Trophoblast cell (in vitro differentiated cells and primary cell): ENCODE measurements at regions not wholly inside any gene's neighbourhood (a gene's known extent, or its start where the extent isn't known, plus 50 kb on each side); places are given as distances from the start of the nearest gene placed in this dataset.

Experiments
- DNase-seq, 2 donors: peaks; one replicate each; pipeline ENCODE4 v3.0.0-alpha.2; 2016
- H2AFZ ChIP-seq: 2 replicates; pipeline ENCODE4 v1.6.1; 2013; ENCODE audit warnings: low read length, moderate library complexity, mild to moderate bottlenecking; ENCODE audit not compliant: insufficient read depth, poor library complexity
- H2AK5ac ChIP-seq: 2 replicates; pipeline ENCODE4 v1.6.1; 2013; ENCODE audit warnings: mild to moderate bottlenecking, low read length
- H2BK120ac ChIP-seq: 2 replicates; pipeline ENCODE4 v1.6.1; 2013; ENCODE audit warnings: low read length, mild to moderate bottlenecking, moderate library complexity; ENCODE audit not compliant: insufficient read depth, poor library complexity
- H2BK12ac ChIP-seq: 2 replicates; pipeline ENCODE4 v1.6.1; 2013; ENCODE audit warnings: mild to moderate bottlenecking, low read length, moderate library complexity
- H2BK5ac ChIP-seq: 2 replicates; pipeline ENCODE4 v1.6.1; 2013; ENCODE audit warnings: low read length, low read depth, moderate library complexity, mild to moderate bottlenecking; ENCODE audit not compliant: poor library complexity
- H3K14ac ChIP-seq: 2 replicates; pipeline ENCODE4 v1.6.1; 2013; ENCODE audit warnings: mild to moderate bottlenecking, low read length
- H3K18ac ChIP-seq: 2 replicates; pipeline ENCODE4 v1.6.1; 2013; ENCODE audit warnings: mild to moderate bottlenecking, low read length
- H3K23ac ChIP-seq: 2 replicates; pipeline ENCODE4 v1.6.1; 2013; ENCODE audit warnings: low read length
- H3K27ac ChIP-seq: 2 replicates; pipeline ENCODE4 v1.5.1; 2013; ENCODE audit warnings: low read depth, mild to moderate bottlenecking, inconsistent platforms, low read length, moderate library complexity
- H3K27me3 ChIP-seq: 2 replicates; pipeline ENCODE4 v1.6.1; 2013; ENCODE audit warnings: inconsistent platforms, mild to moderate bottlenecking, low read length, moderate library complexity; ENCODE audit not compliant: insufficient read depth
- H3K36me3 ChIP-seq, 2 experiments: 1 replicate in 1 of 2; 2 replicates in 1 of 2; pipeline ENCODE4 v1.6.1; 2013; ENCODE audit warnings: low read length in 2 of 2, mild to moderate bottlenecking in 2 of 2, moderate library complexity in 1 of 2; ENCODE audit not compliant: insufficient read depth in 2 of 2, control insufficient read depth in 1 of 2
- H3K4ac ChIP-seq: 2 replicates; pipeline ENCODE4 v1.6.1; 2013; ENCODE audit warnings: low read depth, mild to moderate bottlenecking, low read length, moderate library complexity
- H3K4me1 ChIP-seq, 2 experiments: 1 replicate in 1 of 2; 2 replicates in 1 of 2; pipeline ENCODE4 v1.6.1; 2013; ENCODE audit warnings: low read length in 2 of 2, mild to moderate bottlenecking in 2 of 2, moderate library complexity in 1 of 2; ENCODE audit not compliant: insufficient read depth in 2 of 2, control insufficient read depth in 1 of 2
- H3K4me2 ChIP-seq: 2 replicates; pipeline ENCODE4 v1.6.1; 2013; ENCODE audit warnings: inconsistent platforms, mild to moderate bottlenecking, low read length, moderate library complexity
- H3K4me3 ChIP-seq: 2 replicates; pipeline ENCODE4 v1.5.1; 2013; ENCODE audit warnings: mild to moderate bottlenecking, low read depth, low read length, inconsistent platforms
- H3K79me1 ChIP-seq: one replicate; pipeline ENCODE4 v1.6.1; 2013; ENCODE audit warnings: low read length
- H3K79me2 ChIP-seq: 2 replicates; pipeline ENCODE4 v1.6.1; 2013; ENCODE audit warnings: low read length, mild to moderate bottlenecking; ENCODE audit not compliant: control insufficient read depth, insufficient read depth, poor library complexity
- H3K9ac ChIP-seq: 2 replicates; pipeline ENCODE4 v1.6.1; 2013; ENCODE audit warnings: mild to moderate bottlenecking, low read length
- H3K9me3 ChIP-seq: 2 replicates; pipeline ENCODE4 v1.6.1; 2013; ENCODE audit warnings: low read depth, mild to moderate bottlenecking, control low read depth, inconsistent platforms, low read length; ENCODE audit not compliant: insufficient read depth
- H4K12ac ChIP-seq: 2 replicates; pipeline ENCODE4 v1.6.1; 2013; ENCODE audit warnings: low read depth, mild to moderate bottlenecking, low read length, moderate library complexity
- H4K8ac ChIP-seq: 2 replicates; pipeline ENCODE4 v1.6.1; 2013; ENCODE audit warnings: low read depth, mild to moderate bottlenecking, low read length, moderate library complexity
- H4K91ac ChIP-seq: one replicate; pipeline ENCODE4 v1.6.1; 2013; ENCODE audit warnings: low read depth, mild to moderate bottlenecking, low read length, moderate library complexity
- WGBS: extraction: QIAGEN DNeasy Blood & Tissue Kit; methylation state at CpG from one replicate; pipeline ENCODE4 v1.1.7; 2013; ENCODE audit warnings: missing lambda C conversion rate; ENCODE audit not compliant: insufficient read length, insufficient coverage; ENCODE audit errors: extremely low coverage; 5-methylcytosine and 5-hydroxymethylcytosine counted together

DNA sequence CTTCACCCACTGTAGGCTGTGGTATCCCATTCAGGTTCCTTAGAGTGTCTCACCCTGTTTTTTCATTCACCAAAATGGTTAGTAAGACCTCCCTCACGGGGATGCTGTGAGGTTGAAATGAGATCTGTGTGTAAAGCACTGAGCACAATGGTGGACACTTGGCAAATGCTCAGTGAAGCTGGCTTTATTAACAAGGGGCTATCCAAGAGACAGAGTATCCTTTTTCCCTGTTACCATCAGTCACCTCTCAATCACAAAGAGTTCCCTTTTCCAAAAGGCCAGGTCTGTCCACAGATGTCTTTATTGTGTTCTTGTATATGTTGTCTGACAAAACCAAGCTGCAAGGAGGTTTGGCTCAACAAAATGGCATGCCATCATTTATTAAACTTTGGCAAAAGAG, 138.9 kb upstream of the RARB start:
- Histone ChIP-seq H2BK120ac (no peak overlapping the region), H3K9me3 (no peaks in the 10 kb centered on the region), H4K91ac (no peak overlapping the region), H4K8ac (no peak overlapping the region), H3K18ac (no peak overlapping the region), H3K27ac (no peak overlapping the region), H3K79me1 (peaks cover 19% of the 10 kb centered on the region), H3K9ac (no peak overlapping the region), H3K4me1 (peaks cover 4% of the 10 kb centered on the region in 2 experiments), H4K12ac (no peak overlapping the region), H3K4ac (no peak overlapping the region), H2BK5ac (no peak overlapping the region), H3K4me3 (no peak overlapping the region), H2AK5ac (no peak overlapping the region), H3K27me3 (no peaks in the 10 kb centered on the region), H3K23ac (no peak overlapping the region), H3K36me3 (no peaks in the 10 kb centered on the region), H2AFZ (no peak overlapping the region), H2BK12ac (no peak overlapping the region), H3K14ac (no peak overlapping the region), H3K4me2 (no peak overlapping the region), H3K79me2 (no peaks in the 10 kb centered on the region)
- DNase-seq = no peak
- no CpG with 5 or more reads among the region's 1 CpG for whole genome bisulfite sequencing

DNA sequence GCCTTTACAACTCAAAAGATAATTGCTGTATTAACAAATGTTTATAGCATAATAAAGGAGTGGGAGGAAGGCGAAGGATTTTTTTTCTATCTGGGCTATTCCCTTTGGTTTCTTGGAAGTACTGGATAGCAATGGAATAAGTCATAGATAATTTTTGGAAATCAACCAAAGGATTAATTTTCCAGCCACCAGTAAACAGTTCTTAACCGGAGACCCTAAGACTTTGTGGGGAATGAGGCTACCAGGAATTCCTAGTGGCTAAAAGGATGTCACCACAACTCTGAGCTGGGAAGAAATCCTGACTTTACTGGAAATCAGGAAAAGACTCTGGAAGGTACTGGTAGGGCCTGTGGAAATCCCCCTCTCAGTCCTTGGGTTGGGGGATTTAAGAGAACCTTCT, 138.4 kb upstream of the RARB start:
- H2AK5ac ChIP-seq = no peak overlapping the region
- H3K14ac ChIP-seq = no peak overlapping the region
- peaks cover 9% of the 10 kb centered on the region in 2 experiments for H3K4me1 ChIP-seq
- H2BK12ac ChIP-seq = no peak overlapping the region
- no peak overlapping the region for H3K4me3 ChIP-seq
- H3K79me1 ChIP-seq = peaks cover 24% of the 10 kb centered on the region
- no peak overlapping the region for H2BK120ac ChIP-seq
- no peak overlapping the region for H3K23ac ChIP-seq
- no peak overlapping the region for H4K91ac ChIP-seq
- H3K4me2 ChIP-seq = no peak overlapping the region
- H3K4ac ChIP-seq = no peak overlapping the region
- H3K27me3 ChIP-seq = no peaks in the 10 kb centered on the region
- no peak overlapping the region for H4K8ac ChIP-seq
- H3K18ac ChIP-seq = no peak overlapping the region
- H3K9ac ChIP-seq = no peak overlapping the region
- no peaks in the 10 kb centered on the region for H3K9me3 ChIP-seq
- no peak overlapping the region for H4K12ac ChIP-seq
- H3K27ac ChIP-seq = no peak overlapping the region
- no peak for DNase-seq
- H3K79me2 ChIP-seq = peaks cover 2% of the 10 kb centered on the region
- no peak overlapping the region for H2BK5ac ChIP-seq
- no peak overlapping the region for H2AFZ ChIP-seq
- no CpG with 5 or more reads among the region's 2 CpGs for WGBS
- H3K36me3 ChIP-seq = no peaks in the 10 kb centered on the region

DNA sequence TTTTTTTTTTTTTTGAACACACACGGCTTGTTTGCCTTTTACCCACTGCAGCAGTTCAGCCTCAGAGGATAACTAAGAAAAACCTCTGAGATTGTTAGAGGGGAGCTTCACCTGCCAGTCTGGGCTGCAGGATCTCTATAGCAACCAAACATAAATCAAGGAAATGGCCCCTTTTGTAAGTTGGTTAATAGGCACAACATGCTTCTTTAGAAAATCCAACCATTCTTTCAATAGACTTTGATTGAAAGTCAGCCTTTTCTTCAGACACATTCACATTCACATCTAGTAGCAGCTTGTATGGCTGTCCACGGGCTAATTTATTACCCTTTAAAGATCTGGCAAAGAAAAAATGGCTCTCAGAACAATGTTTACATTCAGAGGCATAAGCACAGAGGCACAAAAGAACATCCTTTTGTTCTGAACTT, 136.6 kb upstream of the RARB start:
- Histone ChIP-seq H3K4ac (no peak overlapping the region), H2BK12ac (no peak overlapping the region), H2BK5ac (no peak overlapping the region), H2AK5ac (no peak overlapping the region), H4K91ac (no peak overlapping the region), H3K27ac (no peak overlapping the region), H2AFZ (no peak overlapping the region), H3K4me3 (no peak overlapping the region), H3K27me3 (no peaks in the 10 kb centered on the region), H3K36me3 (no peaks in the 10 kb centered on the region), H4K8ac (no peak overlapping the region), H3K23ac (no peak overlapping the region), H3K4me2 (no peak overlapping the region), H2BK120ac (no peak overlapping the region), H3K79me1 (peaks cover 28% of the 10 kb centered on the region), H3K4me1 (peaks cover 9% of the 10 kb centered on the region in 2 experiments), H3K14ac (no peak overlapping the region), H3K9ac (no peak overlapping the region), H3K79me2 (peaks cover 2% of the 10 kb centered on the region), H3K18ac (no peak overlapping the region), H4K12ac (no peak overlapping the region), H3K9me3 (no peaks in the 10 kb centered on the region)
- DNase-seq = peak in 1 of 2 donors; percentile 22
- no CpG with 5 or more reads among the region's 2 CpGs for WGBS

DNA sequence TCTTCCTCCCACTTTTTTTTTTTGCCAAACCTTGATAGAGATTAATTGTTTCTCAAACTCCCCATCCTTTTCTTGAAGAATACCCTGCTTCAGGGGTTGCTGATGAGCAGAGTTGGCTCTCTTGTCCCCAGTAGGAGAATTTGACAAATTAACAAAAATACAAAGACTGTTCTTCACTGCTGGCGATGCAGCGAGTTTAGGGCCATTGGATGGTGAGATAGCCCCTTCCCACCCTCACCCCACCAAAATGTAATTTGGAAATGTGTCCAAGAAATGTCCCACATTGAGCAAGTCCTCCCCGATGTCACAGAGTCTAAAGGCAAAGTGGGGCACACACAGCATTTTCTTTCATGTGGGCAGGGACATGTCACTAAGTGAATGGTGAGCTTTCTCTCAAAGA, 136.0 kb upstream of the RARB start:
- H2BK12ac ChIP-seq = peak overlapping the region; percentile 43
- peak overlapping the region; percentile 1 for H2AK5ac ChIP-seq
- H3K14ac ChIP-seq = peak overlapping the region; percentile 12
- H3K79me2 ChIP-seq = peaks cover 2% of the 10 kb centered on the region
- H3K36me3 ChIP-seq = no peaks in the 10 kb centered on the region
- peaks cover 28% of the 10 kb centered on the region for H3K79me1 ChIP-seq
- no peak overlapping the region for H3K23ac ChIP-seq
- no peak overlapping the region for H3K4me2 ChIP-seq
- peak overlapping the region; percentile 27 for H2BK120ac ChIP-seq
- H2BK5ac ChIP-seq = peak overlapping the region; percentile 1
- H3K9ac ChIP-seq = no peak overlapping the region
- H3K27ac ChIP-seq = no peak overlapping the region
- H3K4ac ChIP-seq = peak overlapping the region; percentile 90
- no peak overlapping the region for H4K8ac ChIP-seq
- H4K91ac ChIP-seq = peak overlapping the region; percentile 64
- no peak overlapping the region for H4K12ac ChIP-seq
- no peaks in the 10 kb centered on the region for H3K27me3 ChIP-seq
- no peak overlapping the region for H3K18ac ChIP-seq
- H3K4me1 ChIP-seq = peaks cover 9% of the 10 kb centered on the region in 2 experiments
- H2AFZ ChIP-seq = no peak overlapping the region
- no CpG with 5 or more reads among the region's 3 CpGs for WGBS
- no peaks in the 10 kb centered on the region for H3K9me3 ChIP-seq
- H3K4me3 ChIP-seq = no peak overlapping the region
- no peak for DNase-seq
